Epidermal melanocyte (primary cell): ENCODE measurements at regions not wholly inside any gene's neighbourhood (a gene's known extent, or its start where the extent isn't known, plus 50 kb on each side); places are given as distances from the start of the nearest gene placed in this dataset.

ENCODE experiments used
- DNase-seq: peaks from one replicate; pipeline ENCODE4 v3.0.0; 2011; ENCODE audit warnings: low spot score; ENCODE audit not compliant: insufficient read length

DNA sequence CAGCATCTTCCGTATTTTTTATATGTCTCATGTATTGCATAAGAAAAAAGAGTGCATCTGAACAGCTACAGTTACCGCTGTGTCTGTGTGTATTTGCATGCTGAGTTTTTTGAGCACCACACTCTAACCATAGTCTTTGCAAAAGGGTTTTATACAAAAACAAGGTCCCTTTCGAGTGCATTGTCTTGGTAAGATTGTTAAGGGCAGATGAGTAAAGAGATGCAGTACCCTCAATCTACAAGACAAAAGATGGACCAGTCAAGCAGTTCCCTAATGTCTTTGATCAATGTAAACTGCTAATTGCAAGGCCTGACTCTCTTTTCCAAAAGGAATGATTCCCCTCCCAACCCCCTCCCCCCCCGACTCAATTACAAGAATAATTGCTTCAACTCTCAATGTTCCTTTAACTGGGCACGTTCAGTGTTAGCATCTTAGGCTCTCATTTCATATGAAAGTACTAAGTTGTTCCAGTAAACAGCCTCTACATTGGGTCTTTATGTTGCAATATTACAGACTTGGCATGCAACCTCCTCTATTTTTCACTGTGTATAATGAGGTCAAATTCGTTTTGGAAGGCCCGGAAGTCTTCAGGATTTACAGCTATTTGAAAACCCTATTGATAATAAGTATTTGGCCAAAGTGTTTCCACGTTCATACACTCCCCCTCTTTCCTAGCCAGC lies 471.4 kb upstream of the RBFOX1 start:
- DNase-seq = no peak

GRCh38 chr16:6857575-6857974 lies 475.1 kb upstream of the RBFOX1 start:
- no peak for DNase-seq

DNA sequence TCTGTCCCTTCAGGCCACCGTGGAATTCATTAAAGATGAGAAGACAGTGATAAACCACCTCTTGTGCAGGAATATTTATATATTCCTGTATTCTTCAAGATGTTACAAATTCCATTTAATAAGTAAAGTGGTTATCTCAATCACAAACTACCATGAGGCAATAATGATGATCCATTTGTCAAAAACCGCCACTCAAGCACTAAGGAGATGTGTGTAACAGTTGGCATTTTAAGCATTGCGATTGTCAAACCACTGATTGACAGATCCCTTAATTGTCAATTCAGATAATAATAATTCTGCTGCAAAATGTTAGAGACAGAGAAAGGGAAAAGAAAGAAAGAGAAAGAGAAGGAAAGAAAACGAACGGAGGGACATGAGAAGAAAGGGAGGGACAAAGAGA lies 476.1 kb upstream of the RBFOX1 start:
- DNase-seq = no peak

- no peak for DNase-seq
Measured at GRCh38 chr16:6853565-6853964, 479.1 kb upstream of the RBFOX1 start.

DNA sequence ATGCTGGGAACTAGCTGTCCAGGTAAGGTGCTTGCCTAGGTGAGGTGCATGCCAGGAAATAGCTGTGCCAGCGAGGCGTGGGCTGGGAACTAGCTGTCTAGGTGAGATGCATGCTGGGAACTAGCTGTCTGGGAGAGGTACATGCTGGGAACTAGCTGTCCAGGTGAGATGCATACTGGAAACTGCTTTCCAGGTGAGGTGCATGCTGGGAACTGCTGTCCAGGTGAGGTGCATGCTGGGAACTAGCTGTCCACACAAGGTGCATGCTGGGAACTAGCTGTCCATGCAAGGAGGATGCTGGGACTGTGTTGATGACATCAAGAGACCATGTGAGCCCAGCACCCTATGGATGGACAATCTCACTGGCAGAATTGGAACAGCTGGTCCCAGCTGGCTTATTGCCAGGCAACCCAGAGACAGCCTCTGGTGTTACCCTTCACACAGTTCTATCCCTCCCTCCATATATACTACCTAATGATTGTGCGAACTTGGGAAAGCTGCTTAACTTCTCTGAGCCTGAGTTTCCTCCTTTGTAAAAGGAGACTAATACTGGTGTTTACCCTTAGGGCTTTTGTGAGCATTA lies 479.9 kb upstream of the RBFOX1 start:
- DNase-seq = no peak

- no peak for DNase-seq
Measured at GRCh38 chr16:6846452-6846851, 486.2 kb upstream of the RBFOX1 start.

DNA sequence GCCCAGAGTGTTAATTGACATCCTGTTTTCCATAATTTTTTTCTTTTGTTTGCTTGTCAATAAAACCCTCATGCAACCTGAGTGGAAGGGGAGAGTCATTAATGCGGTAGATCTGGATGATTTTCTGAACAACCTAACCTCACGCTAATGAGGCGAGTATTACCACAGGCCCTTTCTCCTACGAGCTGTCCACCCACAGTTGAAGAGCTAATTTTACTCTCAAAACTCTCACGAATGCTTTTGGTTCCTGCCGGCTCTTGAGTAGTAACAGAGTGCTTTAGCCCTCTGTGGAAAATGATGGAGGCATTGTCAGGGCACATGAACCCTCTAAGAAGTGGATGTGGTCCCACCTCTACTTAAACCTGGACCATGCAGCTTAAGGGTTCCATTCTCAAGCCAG lies 491.3 kb upstream of the RBFOX1 start:
- DNase-seq = no peak

DNA sequence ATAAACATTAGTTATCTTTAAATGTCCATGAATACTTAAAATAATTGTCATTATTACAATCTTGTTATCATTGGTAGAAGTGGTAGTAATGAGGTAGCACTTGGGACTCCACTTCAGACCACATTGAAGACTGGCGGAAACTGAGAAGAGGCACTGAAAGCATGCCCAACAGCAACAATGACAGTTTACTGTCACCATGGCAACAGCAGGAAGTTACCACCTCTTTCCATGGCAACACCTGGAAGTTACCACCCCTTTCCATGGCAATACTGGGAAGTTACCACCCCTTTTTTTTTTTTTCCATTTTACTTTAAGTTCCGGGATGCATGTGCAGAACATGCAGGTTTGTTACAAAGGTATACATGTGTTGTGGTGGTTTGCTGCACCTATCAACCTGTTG lies 494.9 kb upstream of the RBFOX1 start:
- DNase-seq = no peak

GRCh38 chr16:6836766-6837165 lies 495.9 kb upstream of the RBFOX1 start:
- DNase-seq = no peak

- DNase-seq = no peak
Measured at GRCh38 chr16:6835941-6836340, 496.7 kb upstream of the RBFOX1 start.

DNA sequence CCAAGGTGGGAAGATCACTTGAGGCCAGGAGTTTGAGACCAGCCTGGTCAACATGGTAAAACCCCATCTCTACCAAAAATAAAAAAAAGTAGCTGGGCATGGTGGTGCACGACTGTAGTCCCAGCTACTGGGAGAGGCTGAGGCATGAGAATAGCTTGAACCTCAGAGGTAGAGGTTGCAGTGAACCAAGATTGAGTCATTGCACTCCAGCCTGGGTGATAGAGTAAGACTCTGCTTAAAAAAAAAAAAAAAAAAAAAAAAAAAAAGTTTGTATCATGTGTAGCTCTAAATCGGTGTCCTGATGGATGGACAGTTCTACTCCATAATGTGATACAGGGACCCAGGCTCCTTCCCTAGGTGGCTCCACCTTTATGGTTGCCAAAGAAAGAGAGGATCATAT lies 497.1 kb upstream of the RBFOX1 start:
- no peak for DNase-seq

GRCh38 chr16:6828690-6829089 lies 504.0 kb upstream of the RBFOX1 start:
- DNase-seq = no peak

DNA sequence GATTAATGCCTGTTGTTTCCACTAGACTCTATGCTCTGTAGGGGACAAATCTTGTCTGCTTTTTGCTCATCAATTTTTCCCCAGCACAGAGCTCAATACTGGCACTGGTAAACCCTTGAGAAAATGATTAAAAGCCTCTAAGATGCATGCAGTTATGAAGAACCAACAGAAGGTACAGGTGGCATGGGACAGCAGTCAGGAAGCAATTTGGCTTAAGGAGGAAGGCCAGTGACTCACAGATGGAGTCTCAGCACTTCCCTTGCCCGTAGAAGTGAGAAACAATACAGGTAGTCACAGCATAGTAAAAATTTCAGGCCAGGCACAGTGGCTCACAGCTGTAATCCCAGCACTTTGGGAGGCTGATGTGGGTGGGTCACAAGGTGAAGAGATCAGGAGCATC lies 504.7 kb upstream of the RBFOX1 start:
- no peak for DNase-seq

- DNase-seq = no peak
Measured at GRCh38 chr16:6827267-6827666, 505.4 kb upstream of the RBFOX1 start.

- DNase-seq = no peak
Measured at GRCh38 chr16:6822041-6822440, 510.6 kb upstream of the RBFOX1 start.

- no peak for DNase-seq
Measured at GRCh38 chr16:6804461-6804860, 528.2 kb upstream of the RBFOX1 start.

GRCh38 chr16:6803176-6803575 lies 529.5 kb upstream of the RBFOX1 start:
- DNase-seq = no peak

DNA sequence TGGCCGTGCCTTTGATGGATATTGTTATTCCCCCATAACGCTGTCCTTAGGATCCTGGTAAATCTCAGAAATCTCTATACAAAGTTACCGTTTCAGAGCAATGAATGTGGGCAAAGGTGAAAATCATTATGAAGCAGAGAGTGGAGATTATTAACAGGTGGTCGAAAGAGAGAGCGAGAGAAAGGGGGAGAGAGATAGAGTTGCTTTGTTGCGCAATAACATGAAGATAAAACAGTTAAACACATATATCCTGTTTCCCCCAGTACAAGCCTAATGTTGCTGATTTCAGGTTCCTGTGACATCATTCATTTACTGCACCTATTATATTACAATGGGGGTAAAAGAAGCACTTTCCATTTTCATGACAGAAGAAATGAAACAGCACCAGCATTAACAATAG lies 535.4 kb upstream of the RBFOX1 start:
- DNase-seq = no peak

DNA sequence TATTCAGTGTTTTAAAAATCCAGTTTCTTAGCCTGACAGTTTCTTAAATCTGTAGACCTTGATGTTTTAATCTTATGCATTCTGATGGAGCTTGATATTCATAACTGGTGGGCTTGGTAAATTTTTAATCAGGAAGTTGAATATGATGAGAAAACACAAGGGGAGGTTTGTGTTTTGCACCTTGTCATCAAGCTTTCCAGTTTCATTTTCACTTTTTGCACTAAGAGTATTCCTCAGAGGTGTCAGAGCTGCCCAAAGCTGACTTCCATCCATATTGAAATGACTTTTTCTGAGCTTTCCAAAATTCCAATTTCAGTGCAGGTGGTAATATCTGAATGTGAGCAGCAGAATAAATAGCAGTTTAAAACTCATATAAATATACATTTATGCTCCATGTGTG lies 555.0 kb upstream of the RBFOX1 start:
- DNase-seq = no peak

DNA sequence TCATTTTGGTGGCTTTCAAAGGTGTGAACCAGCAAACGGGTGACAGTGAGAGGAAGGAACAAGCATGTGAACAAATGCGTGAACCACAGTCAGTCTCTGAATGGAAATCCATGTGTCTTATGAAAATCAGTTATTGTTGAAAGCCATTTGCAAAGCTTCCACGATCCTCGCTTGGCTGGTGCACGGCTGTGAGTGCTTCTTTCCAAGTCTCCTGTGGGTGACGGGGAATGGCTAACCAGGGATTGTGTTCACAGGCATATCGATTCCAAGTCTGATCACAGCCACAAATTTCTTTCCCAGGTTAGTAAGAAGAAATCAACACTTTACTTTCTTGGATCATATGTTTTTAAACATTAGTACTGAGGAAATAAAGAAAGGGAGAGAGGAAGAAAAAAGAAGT lies 556.9 kb upstream of the RBFOX1 start:
- DNase-seq = no peak

GRCh38 chr16:6771956-6772355 lies 560.7 kb upstream of the RBFOX1 start:
- DNase-seq = no peak

DNA sequence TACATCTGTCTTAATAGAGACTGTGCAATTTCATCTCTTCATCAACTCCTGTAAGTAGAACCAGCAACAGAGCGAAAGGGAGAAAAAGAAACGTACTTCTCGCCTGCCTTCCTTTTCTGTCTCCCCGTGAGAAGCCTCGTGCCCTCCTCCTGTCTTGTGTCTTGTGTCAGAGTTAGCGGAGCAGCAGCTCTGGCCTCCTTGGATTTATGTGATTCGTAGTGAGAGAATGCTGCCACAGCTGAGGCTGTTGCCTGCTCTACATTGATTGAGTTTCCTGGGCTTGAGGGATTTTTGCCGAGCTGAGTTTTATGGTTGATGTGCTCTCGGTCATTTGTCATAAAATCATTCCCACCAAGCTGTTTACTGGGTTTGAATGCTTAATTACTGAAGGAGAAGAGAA lies 579.1 kb upstream of the RBFOX1 start:
- no peak for DNase-seq

DNA sequence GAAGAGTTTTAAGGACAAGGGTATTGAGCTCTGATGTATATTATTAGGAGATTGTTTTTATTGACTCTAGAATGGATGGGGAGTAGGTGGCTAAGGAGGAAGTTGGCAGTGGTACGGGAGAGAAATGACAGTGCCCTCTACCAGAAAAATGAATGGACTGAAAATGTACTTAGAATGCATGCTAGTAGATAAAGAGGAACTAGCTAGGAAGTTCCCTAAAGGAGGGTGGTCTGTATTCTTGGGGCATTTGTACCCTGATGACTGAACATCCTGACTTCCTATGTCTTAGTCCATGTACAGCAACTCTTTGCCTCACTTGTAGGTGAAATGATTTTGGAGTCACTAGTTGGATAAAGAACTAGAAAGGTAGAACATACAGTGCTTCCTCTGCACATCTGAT lies 581.5 kb upstream of the RBFOX1 start:
- no peak for DNase-seq

DNA sequence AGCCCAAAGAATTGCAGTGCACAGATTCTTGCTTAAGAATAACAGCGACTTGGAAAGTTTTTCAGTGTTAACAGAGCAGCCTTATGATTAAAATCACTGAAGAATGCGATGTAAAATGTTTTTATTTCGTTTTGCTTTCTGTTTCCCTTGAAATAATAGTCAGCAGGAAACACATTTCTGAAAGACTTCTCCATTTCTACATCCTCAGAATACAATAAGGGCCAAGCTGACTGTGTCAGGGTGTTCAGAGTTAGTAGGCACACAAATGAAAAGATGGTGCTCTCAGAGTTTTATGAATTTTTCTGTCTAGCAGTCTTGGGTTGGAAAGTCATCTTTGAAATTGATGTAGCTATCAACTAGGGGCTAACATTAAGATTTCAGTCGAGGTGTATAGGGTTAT lies 582.9 kb upstream of the RBFOX1 start:
- no peak for DNase-seq
